NCI-H2196 (cell line): ENCODE measurements at regions not wholly inside any gene's neighbourhood (a gene's known extent, or its start where the extent isn't known, plus 50 kb on each side); places are given as distances from the start of the nearest gene placed in this dataset.
"Not testable (repeated sequence)": the region's sequence is repeated elsewhere in the genome, so short reads cannot be mapped to it uniquely, and the experiment has no call there.

ENCODE experiments used
- DNase-seq: peaks from one replicate; lab custom pipeline; 2025; ENCODE audit not compliant: unreplicated experiment; lab: John Stamatoyannopoulos, UW

- no peak for DNase-seq
These were observed 136.6 kb upstream of the ZC3H15 start for GRCh38 chr2:186349508-186349907.

- not testable (repeated sequence) for DNase-seq
These were observed 131.9 kb upstream of the ZC3H15 start for GRCh38 chr2:186354160-186354559.

- no peak for DNase-seq
These were observed 120.7 kb upstream of the ZC3H15 start for GRCh38 chr2:186365406-186365805.

GRCh38 chr2:186379052-186379451, 107.0 kb upstream of the ZC3H15 start:
- DNase-seq, result no peak

- DNase-seq, result no peak
These were observed 105.3 kb upstream of the ZC3H15 start for GRCh38 chr2:186380805-186381204.

GRCh38 chr2:186381573-186381972, 104.5 kb upstream of the ZC3H15 start:
- DNase-seq, result no peak

GRCh38 chr2:186382932-186383331, 103.1 kb upstream of the ZC3H15 start:
- no peak for DNase-seq

- DNase-seq, result no peak
These were observed 101.8 kb upstream of the ZC3H15 start for GRCh38 chr2:186384226-186384625.

GRCh38 chr2:186385638-186386201, 100.3 kb upstream of the ZC3H15 start:
- not testable (repeated sequence) for DNase-seq

- no peak for DNase-seq
These were observed 86.9 kb upstream of the ZC3H15 start for GRCh38 chr2:186399082-186399644.

- DNase-seq, result no peak
These were observed 80.2 kb upstream of the ZC3H15 start for GRCh38 chr2:186405842-186406241.

GRCh38 chr2:186407611-186408010, 78.4 kb upstream of the ZC3H15 start:
- no peak for DNase-seq

GRCh38 chr2:186410802-186411201, 75.3 kb upstream of the ZC3H15 start:
- no peak for DNase-seq

- DNase-seq, result no peak
These were observed 63.8 kb upstream of the ZC3H15 start for GRCh38 chr2:186422226-186422625.

- no peak for DNase-seq
These were observed 62.6 kb upstream of the ZC3H15 start for GRCh38 chr2:186423481-186423880.

GRCh38 chr2:186424265-186424664, 61.8 kb upstream of the ZC3H15 start:
- DNase-seq, result no peak

- DNase-seq, result no peak
These were observed 60.5 kb upstream of the ZC3H15 start for GRCh38 chr2:186425576-186425975.

- no peak for DNase-seq
These were observed 59.7 kb upstream of the ZC3H15 start for GRCh38 chr2:186426153-186427016.

GRCh38 chr2:186427017-186427350, 59.1 kb upstream of the ZC3H15 start:
- not testable (repeated sequence) for DNase-seq

GRCh38 chr2:186427970-186428369, 58.1 kb upstream of the ZC3H15 start:
- no peak for DNase-seq

GRCh38 chr2:186429104-186429503, 57.0 kb upstream of the ZC3H15 start:
- DNase-seq, result no peak

GRCh38 chr2:186431306-186431705, 54.8 kb upstream of the ZC3H15 start:
- no peak for DNase-seq
